Calu3 (cell line): ENCODE measurements at regions not wholly inside any gene's neighbourhood (a gene's known extent, or its start where the extent isn't known, plus 50 kb on each side); places are given as distances from the start of the nearest gene placed in this dataset.

Source experiments
- BruUV-seq: library from RNA; stranded (reverse); fragments of 400-500 nt; replicated peaks from 2 replicates; lab custom pipeline; 2021; lab: Mats Ljungman, UMichigan
- CTCF ChIA-PET: fragments of 300-600 bp; sonication (Branson Sonifier 250); formaldehyde crosslinking; loops from one replicate; lab custom pipeline; 2022; ENCODE audit warnings: antibody characterized with exemption; lab: Charles Lee
- DNase-seq: peaks from one replicate; pipeline ENCODE4 v3.0.0; 2022
- H3K27ac Mint-ChIP-seq: one replicate; pipeline ENCODE4 v1.8.0; 2022; ENCODE audit warnings: mixed read lengths; ENCODE audit not compliant: unreplicated experiment
- H3K27me3 Mint-ChIP-seq: one replicate; pipeline ENCODE4 v1.8.0; 2022; ENCODE audit warnings: mixed read lengths; ENCODE audit not compliant: unreplicated experiment
- H3K36me3 Mint-ChIP-seq: one replicate; pipeline ENCODE4 v1.8.0; 2022; ENCODE audit warnings: mild to moderate bottlenecking, moderate library complexity, mixed read lengths; ENCODE audit not compliant: insufficient read depth, unreplicated experiment
- H3K4me1 Mint-ChIP-seq: one replicate; pipeline ENCODE4 v1.8.0; 2022; ENCODE audit warnings: mild to moderate bottlenecking, low read depth, mixed read lengths; ENCODE audit not compliant: unreplicated experiment
- H3K4me3 Mint-ChIP-seq: one replicate; pipeline ENCODE4 v1.8.0; 2022; ENCODE audit warnings: mild to moderate bottlenecking, low read depth, moderate library complexity, mixed read lengths; ENCODE audit not compliant: unreplicated experiment
- H3K9me3 Mint-ChIP-seq: one replicate; pipeline ENCODE4 v1.8.0; 2022; ENCODE audit warnings: low read depth, mixed read lengths; ENCODE audit not compliant: unreplicated experiment
- intact Hi-C: fragments of 100-400 bp; cut with micrococcal nuclease; formaldehyde crosslinking; loops from one replicate; pipeline ENCODE4 v1.10.0; 2022; ENCODE audit not compliant: unreplicated experiment
- TF ChIP-seq, protein P1 (sequence below): fragments of 200-600 bp; IDR thresholded peaks from one replicate; pipeline ENCODE4 v1.8.0; 2022; ENCODE audit warnings: antibody characterized with exemption; ENCODE audit not compliant: unreplicated experiment

DNA sequence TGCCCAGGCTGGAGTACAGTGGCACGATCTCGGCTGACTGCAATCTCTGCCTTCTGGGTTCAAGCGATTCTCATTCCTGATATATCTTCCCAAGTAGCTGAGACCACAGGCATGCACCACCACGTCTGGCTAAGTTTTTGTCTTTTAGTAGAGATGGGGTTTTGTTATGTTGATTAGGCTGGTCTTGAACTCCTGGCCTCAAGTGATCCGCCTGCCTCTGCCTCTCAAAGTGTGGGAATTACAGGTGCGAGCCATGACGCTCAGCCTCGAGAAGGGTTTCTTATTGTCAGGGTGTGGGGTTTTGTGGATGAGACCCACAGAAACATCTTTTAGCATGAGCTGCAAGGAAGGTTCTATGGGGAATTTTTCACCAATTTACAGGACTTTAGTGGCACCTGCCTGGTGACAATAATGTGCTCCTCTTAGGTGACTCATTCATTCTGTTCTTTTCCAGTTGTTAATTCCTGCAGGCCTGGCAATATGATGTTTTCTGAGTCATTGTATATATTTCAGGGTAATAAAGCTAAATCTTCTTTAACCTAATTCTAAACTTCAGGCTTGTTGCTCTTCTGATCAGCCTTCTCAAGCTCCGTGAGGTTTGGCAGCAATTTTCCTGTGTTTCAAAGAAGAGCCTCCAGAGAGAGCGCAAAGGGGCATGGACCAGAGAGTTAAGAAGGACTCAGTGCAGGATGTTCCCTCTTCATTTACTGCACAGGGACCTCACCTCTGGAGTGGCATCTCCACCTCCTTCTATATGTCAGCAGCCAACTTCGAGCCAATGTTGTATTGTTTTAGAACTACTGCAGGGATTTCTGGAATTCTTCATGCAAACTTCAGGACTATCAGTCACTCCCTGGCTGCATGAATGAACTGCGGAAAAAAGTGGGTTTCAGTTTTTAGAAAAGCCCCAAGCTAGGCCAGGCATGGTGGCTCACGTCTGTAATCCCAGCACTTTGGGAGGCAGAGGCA is 77.8 kb upstream of the ZNF618 start:
- peaks cover 36% of the 10 kb centered on the region for H3K27me3 Mint-ChIP-seq
- TF ChIP-seq, protein P1, sequence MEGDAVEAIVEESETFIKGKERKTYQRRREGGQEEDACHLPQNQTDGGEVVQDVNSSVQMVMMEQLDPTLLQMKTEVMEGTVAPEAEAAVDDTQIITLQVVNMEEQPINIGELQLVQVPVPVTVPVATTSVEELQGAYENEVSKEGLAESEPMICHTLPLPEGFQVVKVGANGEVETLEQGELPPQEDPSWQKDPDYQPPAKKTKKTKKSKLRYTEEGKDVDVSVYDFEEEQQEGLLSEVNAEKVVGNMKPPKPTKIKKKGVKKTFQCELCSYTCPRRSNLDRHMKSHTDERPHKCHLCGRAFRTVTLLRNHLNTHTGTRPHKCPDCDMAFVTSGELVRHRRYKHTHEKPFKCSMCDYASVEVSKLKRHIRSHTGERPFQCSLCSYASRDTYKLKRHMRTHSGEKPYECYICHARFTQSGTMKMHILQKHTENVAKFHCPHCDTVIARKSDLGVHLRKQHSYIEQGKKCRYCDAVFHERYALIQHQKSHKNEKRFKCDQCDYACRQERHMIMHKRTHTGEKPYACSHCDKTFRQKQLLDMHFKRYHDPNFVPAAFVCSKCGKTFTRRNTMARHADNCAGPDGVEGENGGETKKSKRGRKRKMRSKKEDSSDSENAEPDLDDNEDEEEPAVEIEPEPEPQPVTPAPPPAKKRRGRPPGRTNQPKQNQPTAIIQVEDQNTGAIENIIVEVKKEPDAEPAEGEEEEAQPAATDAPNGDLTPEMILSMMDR: no peak
- CTCF ChIA-PET: no interaction called here
- no peak for DNase-seq
- no peaks in the 10 kb centered on the region for H3K9me3 Mint-ChIP-seq
- H3K36me3 Mint-ChIP-seq: no peaks in the 10 kb centered on the region
- intact Hi-C loops: no loop called here
- H3K4me3 Mint-ChIP-seq: no peak overlapping the region
- no peaks in the 10 kb centered on the region for H3K4me1 Mint-ChIP-seq
- no peak overlapping the region for H3K27ac Mint-ChIP-seq
- no TSS peak for BruUV-seq

DNA sequence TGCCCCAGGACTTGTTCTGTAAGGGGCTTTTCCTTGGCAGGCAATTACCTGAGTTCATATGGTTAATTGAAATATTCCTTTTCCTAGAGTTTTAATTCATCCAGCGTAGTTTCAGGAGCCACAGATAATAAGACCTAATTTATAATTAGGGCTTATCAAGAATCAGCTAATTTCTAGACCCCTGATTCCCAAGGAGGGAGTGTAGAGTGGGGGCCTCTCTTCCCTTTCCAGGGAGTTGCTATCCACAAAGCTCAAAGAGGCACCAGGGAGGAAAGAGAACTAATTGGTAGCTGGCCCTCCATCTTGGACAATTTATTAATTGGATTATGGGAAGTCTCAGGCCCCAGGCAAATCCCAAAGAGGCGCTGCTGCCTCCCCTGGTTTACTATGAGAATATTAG is 75.8 kb upstream of the ZNF618 start:
- TF ChIP-seq, protein P1: no peak
- Mint-ChIP-seq H3K27me3 (peaks cover 25% of the 10 kb centered on the region), H3K9me3 (no peaks in the 10 kb centered on the region), H3K4me3 (no peak overlapping the region), H3K27ac (no peak overlapping the region), H3K4me1 (no peaks in the 10 kb centered on the region), H3K36me3 (no peaks in the 10 kb centered on the region)
- DNase-seq: no peak
- BruUV-seq: no TSS peak
- intact Hi-C loops: loop anchor here (10.0 kb wide), 2 partner anchors 165 to 245 kb away; no protein-coding TSS in a partner anchor
- CTCF ChIA-PET: no interaction called here

DNA sequence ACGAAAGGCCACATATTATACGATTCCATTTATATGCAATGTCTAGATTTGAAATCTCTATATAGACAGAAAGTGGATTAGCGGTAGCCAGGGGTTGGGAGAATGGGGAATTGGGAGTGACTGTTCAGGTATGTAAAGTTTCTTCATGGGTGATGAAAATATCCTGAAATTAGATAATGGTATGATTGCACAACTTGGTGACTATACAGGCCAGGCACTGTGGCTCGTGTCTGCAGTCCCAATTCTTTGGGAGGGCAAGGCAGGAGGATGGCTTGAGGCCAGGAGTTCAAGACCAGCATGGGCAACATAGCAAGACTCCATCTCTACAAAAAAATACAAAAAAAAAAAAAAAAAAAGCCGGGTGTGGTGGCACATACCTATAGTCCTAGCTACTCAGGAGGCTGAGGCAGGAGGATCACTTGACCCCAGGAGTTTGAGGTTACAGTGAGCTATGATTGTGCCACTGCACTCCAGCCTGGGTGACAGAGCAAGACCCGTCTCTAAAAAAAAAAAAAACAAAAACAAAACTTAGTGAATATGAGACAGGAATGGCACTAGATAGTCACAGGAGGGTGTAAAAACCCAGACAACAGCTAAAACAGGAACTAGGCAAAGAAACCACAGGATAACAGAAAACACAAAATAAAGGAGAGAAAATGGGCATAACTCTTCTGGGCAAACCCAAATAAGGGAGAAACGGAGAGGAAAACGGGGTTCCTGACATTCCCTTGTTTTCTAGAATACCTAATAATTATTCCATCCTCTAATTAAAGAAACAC is 72.1 kb upstream of the ZNF618 start:
- no peak for DNase-seq
- TF ChIP-seq, protein P1: no peak
- no peaks in the 10 kb centered on the region for H3K9me3 Mint-ChIP-seq
- H3K27me3 Mint-ChIP-seq: no peaks in the 10 kb centered on the region
- intact Hi-C loops: loop anchor here (10.0 kb wide), 2 partner anchors 161 to 241 kb away; no protein-coding TSS in a partner anchor
- peaks cover 7% of the 10 kb centered on the region for H3K4me1 Mint-ChIP-seq
- H3K36me3 Mint-ChIP-seq: no peaks in the 10 kb centered on the region
- no TSS peak for BruUV-seq
- CTCF ChIA-PET: no interaction called here
- H3K27ac Mint-ChIP-seq: no peak overlapping the region
- no peak overlapping the region for H3K4me3 Mint-ChIP-seq

DNA sequence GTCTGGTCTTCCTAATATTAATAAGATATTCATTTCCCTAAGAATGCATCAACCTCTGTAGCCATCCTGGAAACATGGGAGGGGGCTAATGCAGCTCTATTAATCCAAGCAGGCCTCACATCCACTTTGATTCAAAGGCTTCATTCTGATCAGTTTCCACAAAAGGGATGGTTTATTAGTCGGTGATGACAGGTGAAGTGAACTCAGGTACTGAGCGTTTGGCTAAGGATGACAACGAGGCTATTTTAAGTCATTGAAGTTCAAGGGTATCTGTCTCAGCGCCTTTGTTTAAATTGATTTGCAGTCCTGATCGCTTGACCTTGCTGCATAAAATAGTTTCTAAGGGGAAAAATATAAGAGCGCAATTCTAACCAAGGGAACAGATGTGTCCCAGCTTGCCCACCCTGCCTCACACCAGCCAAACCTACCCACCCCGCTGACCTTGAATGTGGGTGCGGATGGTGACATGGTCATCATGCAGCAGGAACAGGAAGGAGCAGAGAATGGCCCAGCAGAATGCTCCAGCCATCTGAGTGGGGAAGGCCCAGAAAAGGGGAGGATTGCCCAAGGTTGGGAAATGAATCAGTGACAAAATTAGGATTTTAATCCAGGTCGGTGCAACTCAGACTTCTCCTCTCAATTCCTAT is 70.5 kb upstream of the ZNF618 start:
- Mint-ChIP-seq H3K27ac (no peak overlapping the region), H3K4me1 (peaks cover 7% of the 10 kb centered on the region), H3K36me3 (no peaks in the 10 kb centered on the region), H3K4me3 (no peak overlapping the region), H3K27me3 (no peaks in the 10 kb centered on the region), H3K9me3 (no peaks in the 10 kb centered on the region)
- CTCF ChIA-PET: no interaction called here
- TF ChIP-seq, protein P1: no peak
- intact Hi-C loops: loop anchor here (2.0 to 10.0 kb wide), 3 partner anchors 71 to 239 kb away; partner anchors contain the start of gene ZNF618
- BruUV-seq: no TSS peak
- no peak for DNase-seq
